ENCODE measurements at regions not wholly inside any gene's neighbourhood (a gene's known extent, or its start where the extent isn't known, plus 50 kb on each side); places are given as distances from the start of the nearest gene placed in this dataset.
"Not testable (repeated sequence)": the region's sequence is repeated elsewhere in the genome, so short reads cannot be mapped to it uniquely, and the experiment has no call there.

- H3K9me3 ChIP-seq (ENCODE audit: low read depth, low read length): no peaks in the 10 kb centered on the region
- no peaks in the 10 kb centered on the region for H3K4me1 ChIP-seq (ENCODE audit: insufficient read depth, low read length)
- no peaks in the 10 kb centered on the region for H3K36me3 ChIP-seq (ENCODE audit: insufficient read depth, low read length)
- H3K4me3 ChIP-seq (ENCODE audit: insufficient read depth, low read length): no peak overlapping the region
- H3K27ac ChIP-seq (ENCODE audit: low read depth, low read length): no peak overlapping the region
- no peak overlapping the region for H3K4me2 ChIP-seq (ENCODE audit: insufficient read depth, low read length)
- H3K79me2 ChIP-seq (ENCODE audit: insufficient read depth, low read length): peaks cover 22% of the 10 kb centered on the region
- no peaks in the 10 kb centered on the region for H4K20me1 ChIP-seq (ENCODE audit: insufficient read depth, low read length)
- no peak overlapping the region for H2AFZ ChIP-seq (ENCODE audit: low read length)
- no peaks in the 10 kb centered on the region for H3K27me3 ChIP-seq (ENCODE audit: insufficient read depth, low read length)
- DNase-seq (ENCODE audit: insufficient read length, low spot score, missing footprints): no peak
- TF ChIP-seq CTCF (IDR thresholded peaks at IDR 0.05; ENCODE audit: extremely low read depth, low read depth, low read length): no peak
Measured at GRCh38 chr6:56877922-56878321, 77.0 kb upstream of the BEND6 start.

GRCh38 chr6:56875961-56876360 is 78.9 kb upstream of the BEND6 start:
- Histone ChIP-seq H3K4me2 (ENCODE audit: insufficient read depth, low read length) (no peak overlapping the region), H3K27me3 (ENCODE audit: insufficient read depth, low read length) (no peaks in the 10 kb centered on the region), H3K9me3 (ENCODE audit: low read depth, low read length) (no peaks in the 10 kb centered on the region), H3K27ac (ENCODE audit: low read depth, low read length) (no peak overlapping the region), H3K4me3 (ENCODE audit: insufficient read depth, low read length) (no peak overlapping the region), H3K4me1 (ENCODE audit: insufficient read depth, low read length) (no peaks in the 10 kb centered on the region), H2AFZ (ENCODE audit: low read length) (no peak overlapping the region), H3K79me2 (ENCODE audit: insufficient read depth, low read length) (peaks cover 20% of the 10 kb centered on the region), H3K36me3 (ENCODE audit: insufficient read depth, low read length) (no peaks in the 10 kb centered on the region), H4K20me1 (ENCODE audit: insufficient read depth, low read length) (no peaks in the 10 kb centered on the region)
- no peak for DNase-seq (ENCODE audit: insufficient read length, low spot score, missing footprints)
- TF ChIP-seq CTCF (IDR thresholded peaks at IDR 0.05; ENCODE audit: extremely low read depth, low read depth, low read length): no peak

GRCh38 chr6:56875523-56875922 is 79.4 kb upstream of the BEND6 start:
- no peak overlapping the region for H3K4me2 ChIP-seq (ENCODE audit: insufficient read depth, low read length)
- no peaks in the 10 kb centered on the region for H3K4me1 ChIP-seq (ENCODE audit: insufficient read depth, low read length)
- no peak overlapping the region for H2AFZ ChIP-seq (ENCODE audit: low read length)
- no peak overlapping the region for H3K27ac ChIP-seq (ENCODE audit: low read depth, low read length)
- no peaks in the 10 kb centered on the region for H3K9me3 ChIP-seq (ENCODE audit: low read depth, low read length)
- H4K20me1 ChIP-seq (ENCODE audit: insufficient read depth, low read length): no peaks in the 10 kb centered on the region
- H3K79me2 ChIP-seq (ENCODE audit: insufficient read depth, low read length): peaks cover 20% of the 10 kb centered on the region
- no peaks in the 10 kb centered on the region for H3K36me3 ChIP-seq (ENCODE audit: insufficient read depth, low read length)
- no peak overlapping the region for H3K4me3 ChIP-seq (ENCODE audit: insufficient read depth, low read length)
- no peaks in the 10 kb centered on the region for H3K27me3 ChIP-seq (ENCODE audit: insufficient read depth, low read length)
- no peak for TF ChIP-seq CTCF (IDR thresholded peaks at IDR 0.05; ENCODE audit: extremely low read depth, low read depth, low read length)
- DNase-seq (ENCODE audit: insufficient read length, low spot score, missing footprints): no peak

- no peak overlapping the region for H3K27ac ChIP-seq (ENCODE audit: low read depth, low read length)
- peaks cover 8% of the 10 kb centered on the region for H3K4me1 ChIP-seq (ENCODE audit: insufficient read depth, low read length)
- H3K4me2 ChIP-seq (ENCODE audit: insufficient read depth, low read length): no peak overlapping the region
- H3K36me3 ChIP-seq (ENCODE audit: insufficient read depth, low read length): no peaks in the 10 kb centered on the region
- no peaks in the 10 kb centered on the region for H3K27me3 ChIP-seq (ENCODE audit: insufficient read depth, low read length)
- peaks cover 16% of the 10 kb centered on the region for H3K79me2 ChIP-seq (ENCODE audit: insufficient read depth, low read length)
- H4K20me1 ChIP-seq (ENCODE audit: insufficient read depth, low read length): no peaks in the 10 kb centered on the region
- H3K4me3 ChIP-seq (ENCODE audit: insufficient read depth, low read length): no peak overlapping the region
- no peak overlapping the region for H2AFZ ChIP-seq (ENCODE audit: low read length)
- no peak for TF ChIP-seq CTCF (IDR thresholded peaks at IDR 0.05; ENCODE audit: extremely low read depth, low read depth, low read length)
- DNase-seq (ENCODE audit: insufficient read length, low spot score, missing footprints): no peak
- H3K9me3 ChIP-seq (ENCODE audit: low read depth, low read length): no peaks in the 10 kb centered on the region
Measured at GRCh38 chr6:56874328-56874727, 80.6 kb upstream of the BEND6 start.

GRCh38 chr6:56870053-56870452 is 84.9 kb upstream of the BEND6 start:
- H2AFZ ChIP-seq (ENCODE audit: low read length); H3K4me3 ChIP-seq (ENCODE audit: insufficient read depth, low read length); H4K20me1 ChIP-seq (ENCODE audit: insufficient read depth, low read length); H3K9me3 ChIP-seq (ENCODE audit: low read depth, low read length); DNase-seq (ENCODE audit: insufficient read length, low spot score, missing footprints); H3K4me2 ChIP-seq (ENCODE audit: insufficient read depth, low read length); H3K27me3 ChIP-seq (ENCODE audit: insufficient read depth, low read length); H3K36me3 ChIP-seq (ENCODE audit: insufficient read depth, low read length): not testable (repeated sequence)
- peaks cover 43% of the 10 kb centered on the region for H3K4me1 ChIP-seq (ENCODE audit: insufficient read depth, low read length)
- peak overlapping the region; percentile 88 for H3K27ac ChIP-seq (ENCODE audit: low read depth, low read length)
- H3K79me2 ChIP-seq (ENCODE audit: insufficient read depth, low read length): peaks cover 27% of the 10 kb centered on the region

Measured in osteoblast (primary cell).